Breast epithelium (tissue), 4 donors: ENCODE measurements at regions not wholly inside any gene's neighbourhood (a gene's known extent, or its start where the extent isn't known, plus 50 kb on each side); places are given as distances from the start of the nearest gene placed in this dataset.

Experiments
- DNase-seq, 2 donors: peaks; one replicate each; pipeline ENCODE4 v3.0.0-alpha.2; 2019; ENCODE audit warnings: low spot score in 2 of 2
- H3K27ac ChIP-seq, 2 donors: fragments of 200-600 bp; sonication (generic) in 1 of 2; one replicate each; pipeline ENCODE4 v1.5.1; 2016 to 2019; ENCODE audit warnings: mild to moderate bottlenecking in 1 of 2
- H3K27me3 ChIP-seq, 2 donors: fragments of 200-600 bp; sonication (generic) in 1 of 2; one replicate each; pipeline versions ENCODE4 v1.5.1 to v1.6.0; 2017 to 2019; ENCODE audit warnings: control low read depth in 1 of 2, mild to moderate bottlenecking in 1 of 2
- H3K36me3 ChIP-seq: fragments of 200-600 bp; one replicate; pipeline ENCODE4 v1.5.1; 2019
- H3K4me1 ChIP-seq, 2 donors: fragments of 200-600 bp; sonication (generic); one replicate each; pipeline ENCODE4 v1.5.1; 2016 to 2019; ENCODE audit warnings: control low read depth in 1 of 2
- H3K4me3 ChIP-seq, 3 donors: fragments of 200-600 bp; sonication (generic); 1 replicate in 2 of 3; 2 replicates in 1 of 3; pipeline ENCODE4 v1.5.1; 2016 to 2019; ENCODE audit warnings: mild to moderate bottlenecking in 3 of 3, moderate library complexity in 2 of 3
- H3K9me3 ChIP-seq, 2 donors: fragments of 200-600 bp; sonication (generic) in 1 of 2; one replicate each; pipeline ENCODE4 v1.5.1; 2016 to 2019; ENCODE audit warnings: control low read depth in 1 of 2
- POLR2A ChIP-seq: fragments of 450-650 bp; IDR thresholded peaks from one replicate; pipeline ENCODE4 v1.6.1; 2016; ENCODE audit warnings: antibody characterized with exemption, mild to moderate bottlenecking, moderate library complexity
- POLR2AphosphoS5 ChIP-seq, 3 donors: sonication (generic); formaldehyde crosslinking; IDR thresholded peaks; one replicate each; pipeline ENCODE4 v1.6.1; 2017; ENCODE audit warnings: antibody characterized with exemption in 3 of 3
- intact Hi-C: fragments of 100-400 bp; cut with DNase I; formaldehyde crosslinking; loops from one replicate; pipeline ENCODE4 v1.15.1; 2023; ENCODE audit warnings: low total_unique reads
- TF ChIP-seq, protein P1 (sequence below), 3 donors: fragments of 450-650 bp; IDR thresholded peaks; one replicate each; pipeline ENCODE4 v1.5.1; 2016 to 2017; ENCODE audit warnings: antibody characterized with exemption in 3 of 3, mild to moderate bottlenecking in 3 of 3, moderate library complexity in 3 of 3

DNA sequence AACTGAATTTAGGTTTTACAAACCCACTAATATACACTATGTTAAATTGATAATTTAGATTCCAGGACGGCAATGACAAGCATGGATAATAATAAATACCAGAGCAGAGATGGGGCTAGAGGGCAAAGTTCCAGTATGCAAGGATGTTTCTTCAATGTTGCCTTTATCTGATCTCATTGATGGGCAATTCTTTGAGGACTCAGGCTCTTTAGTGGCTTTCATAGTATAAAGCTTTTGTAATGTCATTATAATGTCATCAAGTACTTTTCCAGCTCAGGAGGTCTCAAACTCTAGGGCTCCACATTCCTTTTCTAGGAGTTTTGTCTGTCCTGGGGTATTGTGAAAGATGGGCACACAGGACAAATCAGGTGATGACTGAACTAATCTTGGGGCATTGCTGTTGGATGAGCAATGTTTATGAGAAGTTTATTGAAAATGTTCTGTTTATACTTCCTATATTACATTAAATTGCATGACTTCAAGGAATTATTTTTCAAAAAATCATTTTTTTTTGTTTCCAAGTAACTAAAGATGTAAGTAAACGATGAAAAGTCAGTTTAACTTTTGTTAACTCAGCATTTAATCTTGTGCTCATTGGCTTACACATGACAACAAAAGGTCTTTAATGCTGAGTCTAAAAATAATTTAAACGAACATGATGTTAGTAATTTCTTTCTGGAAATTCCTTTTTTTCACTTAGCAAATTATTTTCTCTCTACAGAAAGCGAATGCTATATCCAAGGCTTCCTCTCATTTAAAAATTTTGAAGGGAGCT is 116.4 kb downstream of the OXSM start:
- no peak overlapping the region for H3K4me3 ChIP-seq
- intact Hi-C loops: loop anchor here (5.0 kb wide), 1 partner anchor 679 kb away; no protein-coding TSS in a partner anchor
- H3K4me1 ChIP-seq: no peaks in the 10 kb centered on the region
- TF ChIP-seq POLR2AphosphoS5 (IDR thresholded peaks at IDR 0.05) (no peak), POLR2A (no peak)
- TF ChIP-seq, protein P1, sequence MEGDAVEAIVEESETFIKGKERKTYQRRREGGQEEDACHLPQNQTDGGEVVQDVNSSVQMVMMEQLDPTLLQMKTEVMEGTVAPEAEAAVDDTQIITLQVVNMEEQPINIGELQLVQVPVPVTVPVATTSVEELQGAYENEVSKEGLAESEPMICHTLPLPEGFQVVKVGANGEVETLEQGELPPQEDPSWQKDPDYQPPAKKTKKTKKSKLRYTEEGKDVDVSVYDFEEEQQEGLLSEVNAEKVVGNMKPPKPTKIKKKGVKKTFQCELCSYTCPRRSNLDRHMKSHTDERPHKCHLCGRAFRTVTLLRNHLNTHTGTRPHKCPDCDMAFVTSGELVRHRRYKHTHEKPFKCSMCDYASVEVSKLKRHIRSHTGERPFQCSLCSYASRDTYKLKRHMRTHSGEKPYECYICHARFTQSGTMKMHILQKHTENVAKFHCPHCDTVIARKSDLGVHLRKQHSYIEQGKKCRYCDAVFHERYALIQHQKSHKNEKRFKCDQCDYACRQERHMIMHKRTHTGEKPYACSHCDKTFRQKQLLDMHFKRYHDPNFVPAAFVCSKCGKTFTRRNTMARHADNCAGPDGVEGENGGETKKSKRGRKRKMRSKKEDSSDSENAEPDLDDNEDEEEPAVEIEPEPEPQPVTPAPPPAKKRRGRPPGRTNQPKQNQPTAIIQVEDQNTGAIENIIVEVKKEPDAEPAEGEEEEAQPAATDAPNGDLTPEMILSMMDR (IDR thresholded peaks at IDR 0.05): no peak
- H3K9me3 ChIP-seq: no peaks in the 10 kb centered on the region
- H3K27ac ChIP-seq: no peak overlapping the region
- DNase-seq: no peak
- H3K27me3 ChIP-seq: no peaks in the 10 kb centered on the region
- no peaks in the 10 kb centered on the region for H3K36me3 ChIP-seq

DNA sequence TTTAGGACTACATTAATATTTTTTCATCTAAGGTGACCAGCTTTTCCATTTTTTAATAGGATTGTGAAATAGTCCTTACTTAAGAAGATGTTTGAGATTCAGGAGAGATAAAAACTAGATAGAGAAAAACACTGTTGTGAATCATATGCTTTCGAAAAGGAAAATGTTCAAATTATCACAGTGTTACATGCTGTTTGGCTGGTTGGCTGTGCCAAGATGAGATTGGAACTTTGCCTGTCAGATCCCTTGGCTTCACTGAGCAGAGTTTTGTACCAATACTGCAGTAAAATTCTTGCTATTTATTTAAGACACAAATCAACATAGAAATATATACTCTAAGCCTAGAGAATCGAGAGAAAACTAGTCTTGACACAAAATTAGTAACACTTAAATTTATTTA is 117.2 kb downstream of the OXSM start:
- intact Hi-C loops: loop anchor here (5.0 kb wide), 1 partner anchor 680 kb away; no protein-coding TSS in a partner anchor
- no peak for TF ChIP-seq POLR2A
- TF ChIP-seq POLR2AphosphoS5 (IDR thresholded peaks at IDR 0.05): no peak
- TF ChIP-seq, protein P1 (IDR thresholded peaks at IDR 0.05): no peak
- no peaks in the 10 kb centered on the region for H3K4me1 ChIP-seq
- no peaks in the 10 kb centered on the region for H3K9me3 ChIP-seq
- DNase-seq: no peak
- no peaks in the 10 kb centered on the region for H3K27me3 ChIP-seq
- no peak overlapping the region for H3K27ac ChIP-seq
- H3K4me3 ChIP-seq: no peak overlapping the region
- H3K36me3 ChIP-seq: no peaks in the 10 kb centered on the region

DNA sequence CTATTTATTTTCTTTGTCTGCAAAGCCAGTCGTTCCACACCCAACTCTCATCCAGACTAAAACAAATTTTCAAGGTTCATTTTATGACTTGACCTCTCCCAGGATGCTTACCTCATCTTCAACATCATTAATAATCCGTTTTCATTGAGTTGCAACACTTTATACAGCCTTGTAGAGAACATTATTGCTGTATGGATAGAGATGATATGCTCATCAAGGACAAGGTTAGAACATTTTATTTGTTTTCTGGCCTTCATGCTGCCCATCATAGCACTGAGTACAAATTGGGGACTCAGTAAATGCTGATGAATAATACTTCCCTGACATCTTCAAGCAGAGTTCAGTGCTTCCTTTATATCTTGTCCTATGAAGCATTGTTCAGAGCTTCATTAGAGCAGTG is 120.2 kb downstream of the OXSM start:
- Histone ChIP-seq H3K27ac (no peak overlapping the region), H3K36me3 (no peaks in the 10 kb centered on the region), H3K27me3 (no peaks in the 10 kb centered on the region), H3K4me3 (no peak overlapping the region), H3K4me1 (no peaks in the 10 kb centered on the region), H3K9me3 (no peaks in the 10 kb centered on the region)
- no peak for DNase-seq
- TF ChIP-seq POLR2AphosphoS5 (IDR thresholded peaks at IDR 0.05) (no peak), POLR2A (no peak)
- TF ChIP-seq, protein P1 (IDR thresholded peaks at IDR 0.05): no peak
- intact Hi-C loops: no loop called here

DNA sequence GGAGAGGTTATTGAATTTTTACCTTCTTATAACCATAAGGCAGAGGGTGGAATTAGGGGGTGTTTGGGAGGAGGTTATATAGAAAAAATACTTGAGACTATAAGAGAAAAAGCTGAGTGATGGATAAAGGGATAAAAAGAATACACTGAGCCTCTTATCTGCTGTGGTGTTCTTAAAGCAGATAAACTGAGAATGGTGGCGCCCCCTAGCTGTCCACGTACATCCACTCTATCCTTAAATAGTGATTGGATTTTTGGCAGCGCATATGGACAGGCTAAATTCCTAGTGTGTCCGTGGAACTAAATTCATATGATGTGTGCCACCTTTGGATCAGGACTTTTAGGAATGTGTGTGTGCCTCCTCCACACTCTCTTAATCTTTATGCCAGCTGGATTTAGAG is 121.1 kb downstream of the OXSM start:
- no peak for DNase-seq
- no peaks in the 10 kb centered on the region for H3K27me3 ChIP-seq
- no peaks in the 10 kb centered on the region for H3K36me3 ChIP-seq
- no peak overlapping the region for H3K27ac ChIP-seq
- H3K9me3 ChIP-seq: no peaks in the 10 kb centered on the region
- intact Hi-C loops: no loop called here
- H3K4me1 ChIP-seq: no peaks in the 10 kb centered on the region
- no peak overlapping the region for H3K4me3 ChIP-seq
- TF ChIP-seq POLR2A (no peak), POLR2AphosphoS5 (IDR thresholded peaks at IDR 0.05) (no peak)
- TF ChIP-seq, protein P1 (IDR thresholded peaks at IDR 0.05): no peak

DNA sequence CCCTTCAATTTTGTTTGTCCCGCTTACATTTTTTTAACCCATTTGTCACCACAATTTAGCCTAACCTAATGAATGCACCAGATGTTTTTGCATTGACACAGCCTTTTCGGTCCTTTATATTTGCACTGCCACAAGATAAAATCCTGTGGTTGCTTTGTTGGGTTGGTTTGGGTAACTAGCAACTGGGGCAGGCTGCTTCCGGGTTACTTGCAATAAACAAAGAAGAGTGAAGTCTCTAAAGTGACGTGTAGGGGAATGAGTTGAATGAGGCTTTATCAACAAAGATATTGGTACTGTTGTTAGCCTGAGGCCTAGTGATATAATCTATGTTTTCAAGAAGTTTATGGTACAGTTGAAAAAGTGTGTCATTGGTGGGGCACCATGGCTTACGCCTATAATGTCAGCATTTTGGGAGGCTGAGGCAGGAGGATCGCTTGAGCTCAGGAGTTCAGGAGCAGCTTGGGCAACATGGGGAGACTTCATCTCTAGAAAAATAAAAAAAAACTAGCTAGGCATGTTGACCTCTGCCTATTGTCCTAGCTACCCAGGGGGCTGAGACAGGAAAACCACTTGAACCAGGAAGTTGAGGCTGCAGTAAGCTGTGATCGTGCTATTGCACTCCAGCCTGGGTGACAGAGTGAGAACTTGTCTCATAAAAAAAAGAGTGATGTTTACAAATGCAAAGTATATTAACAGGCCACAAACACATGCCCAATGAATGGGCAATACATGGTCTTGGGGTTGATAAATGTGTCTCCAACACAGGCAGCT is 121.8 kb downstream of the OXSM start:
- Histone ChIP-seq H3K4me1 (no peaks in the 10 kb centered on the region), H3K9me3 (no peaks in the 10 kb centered on the region)
- intact Hi-C loops: no loop called here

More for the DNA sequence above, 121.8 kb downstream of the OXSM start:
- Histone ChIP-seq H3K27me3 (no peaks in the 10 kb centered on the region), H3K4me3 (no peak overlapping the region), H3K36me3 (no peaks in the 10 kb centered on the region), H3K27ac (no peak overlapping the region)
- DNase-seq: no peak
- no peak for TF ChIP-seq POLR2A
- no peak for TF ChIP-seq POLR2AphosphoS5 (IDR thresholded peaks at IDR 0.05)
- TF ChIP-seq, protein P1 (IDR thresholded peaks at IDR 0.05): no peak
